H1 (cell line): ENCODE measurements at regions not wholly inside any gene's neighbourhood (a gene's known extent, or its start where the extent isn't known, plus 50 kb on each side); places are given as distances from the start of the nearest gene placed in this dataset.

Experiments
- CTCF ChIA-PET: fragments of 300-600 bp; sonication (Branson Sonifier 250); formaldehyde crosslinking; loops from one replicate; lab custom pipeline; 2021; ENCODE audit not compliant: partially characterized antibody; lab: Charles Lee
- POLR2A ChIA-PET: fragments of 300-600 bp; sonication (Branson Sonifier 250); formaldehyde crosslinking; loops from one replicate; lab custom pipeline; 2021; ENCODE audit warnings: inconsistent platforms; ENCODE audit not compliant: partially characterized antibody; lab: Charles Lee
- DNase-seq, 2 experiments: peaks; one replicate each; pipeline versions ENCODE4 v3.0.0 to v3.0.0-alpha.2; 2010 to 2022; ENCODE audit warnings: low spot score in 2 of 2, low read depth in 1 of 2, mixed read lengths in 1 of 2
- FAIRE-seq: peaks from 2 replicates; lab custom pipeline; 2011; peaks lifted over from hg19 to GRCh38; lab: Jason Lieb, UNC
- H2AFZ ChIP-seq: 2 replicates; pipeline ENCODE4 v1.8.1; 2012; ENCODE audit warnings: low read length, inconsistent platforms
- H2AK5ac ChIP-seq: 2 replicates; pipeline ENCODE4 v1.6.1; 2013; ENCODE audit warnings: low read depth, low read length
- H2BK120ac ChIP-seq: replicated peaks from 2 replicates; pipeline ENCODE3; 2013; ENCODE audit warnings: low read depth, low read length, inconsistent platforms
- H2BK12ac ChIP-seq: 2 replicates; pipeline ENCODE4 v1.6.1; 2013; ENCODE audit warnings: low read depth, low read length
- H2BK15ac ChIP-seq: 2 replicates; pipeline ENCODE4 v1.6.1; 2013; ENCODE audit warnings: low read length
- H2BK20ac ChIP-seq: 2 replicates; pipeline ENCODE4 v1.6.1; 2013; ENCODE audit warnings: low read length
- H2BK5ac ChIP-seq: 2 replicates; pipeline ENCODE4 v1.6.1; 2013; ENCODE audit warnings: low read depth, low read length
- H3K14ac ChIP-seq: 2 replicates; pipeline ENCODE4 v1.6.1; 2013; ENCODE audit warnings: inconsistent platforms; ENCODE audit not compliant: insufficient read length
- H3K18ac ChIP-seq: 2 replicates; pipeline ENCODE4 v1.6.1; 2013; ENCODE audit warnings: low read length; ENCODE audit errors: extremely low read depth
- H3K23ac ChIP-seq: 2 replicates; pipeline ENCODE4 v1.6.1; 2013; ENCODE audit warnings: inconsistent platforms; ENCODE audit not compliant: insufficient read length
- H3K23me2 ChIP-seq: 2 replicates; pipeline ENCODE4 v1.6.1; 2013; ENCODE audit warnings: low read depth, low read length
- H3K27ac ChIP-seq: 2 replicates; pipeline ENCODE4 v1.6.1; 2011; ENCODE audit warnings: low read depth, low read length, inconsistent platforms
- H3K27me3 ChIP-seq, 4 experiments: replicated peaks in 1 of 4; 1 replicate in 1 of 4; 2 replicates in 3 of 4; pipeline versions ENCODE4 v1.6.1 to v1.8.1; 2011 to 2013; ENCODE audit warnings: low read length in 3 of 4, mild to moderate bottlenecking in 3 of 4, inconsistent platforms in 2 of 4, mixed read lengths in 2 of 4, moderate library complexity in 1 of 4; ENCODE audit not compliant: control insufficient read depth in 3 of 4, insufficient read depth in 3 of 4; ENCODE audit errors: extremely low read depth in 1 of 4
- H3K36me3 ChIP-seq, 4 experiments: 2 replicates each; pipeline versions ENCODE4 v1.6.1 to v1.8.1; 2011 to 2013; ENCODE audit warnings: mild to moderate bottlenecking in 4 of 4, low read length in 3 of 4, moderate library complexity in 2 of 4, control low read depth in 1 of 4, inconsistent platforms in 1 of 4; ENCODE audit not compliant: insufficient read depth in 4 of 4, control insufficient read depth in 2 of 4
- H3K4ac ChIP-seq: replicated peaks from 2 replicates; pipeline ENCODE3; 2013; ENCODE audit warnings: low read length, low read depth, mixed read lengths, inconsistent platforms; ENCODE audit not compliant: insufficient read length
- H3K4me1 ChIP-seq, 4 experiments: replicated peaks in 1 of 4; 1 replicate in 1 of 4; 2 replicates in 3 of 4; pipeline versions ENCODE4 v1.6.1 to v1.8.1; 2011 to 2013; ENCODE audit warnings: low read length in 3 of 4, inconsistent platforms in 2 of 4, mixed read lengths in 1 of 4; ENCODE audit not compliant: insufficient read depth in 4 of 4, control insufficient read depth in 3 of 4
- H3K4me2 ChIP-seq, 2 experiments: 2 replicates each; pipeline versions ENCODE4 v1.6.1 to v1.8.1; 2011 to 2013; ENCODE audit warnings: low read depth in 2 of 2, low read length in 2 of 2, control low read depth in 1 of 2, inconsistent platforms in 1 of 2, mild to moderate bottlenecking in 1 of 2; ENCODE audit not compliant: insufficient read depth in 1 of 2
- H3K4me3 ChIP-seq, 4 experiments: fragments of 200-600, 300-600 bp in 1 of 4; sonication (generic), shearing (Covaris generic), sonication (Bioruptor Twin) in 1 of 4; 2 replicates each; pipeline versions ENCODE4 v1.5.1 to v1.8.1; 2011 to 2016; ENCODE audit warnings: low read length in 4 of 4, low read depth in 3 of 4, control low read depth in 2 of 4, inconsistent platforms in 2 of 4, mild to moderate bottlenecking in 2 of 4, mixed read lengths in 1 of 4, moderate library complexity in 1 of 4; ENCODE audit not compliant: insufficient read depth in 2 of 4; ENCODE audit errors: extremely low read depth in 1 of 4
- H3K56ac ChIP-seq: replicated peaks from 2 replicates; pipeline ENCODE3; 2013; ENCODE audit warnings: low read depth, mild to moderate bottlenecking, mixed read lengths, low read length, inconsistent platforms; ENCODE audit not compliant: insufficient read length
- H3K79me1 ChIP-seq: 2 replicates; pipeline ENCODE4 v1.6.1; 2013; ENCODE audit warnings: low read depth, low read length, control low read depth
- H3K79me2 ChIP-seq, 2 experiments: 2 replicates each; pipeline versions ENCODE4 v1.6.1 to v1.8.1; 2012 to 2013; ENCODE audit warnings: low read length in 2 of 2, mild to moderate bottlenecking in 2 of 2, inconsistent platforms in 1 of 2; ENCODE audit not compliant: insufficient read depth in 2 of 2, control insufficient read depth in 1 of 2
- H3K9ac ChIP-seq, 4 experiments: replicated peaks in 1 of 4; 1 replicate in 1 of 4; 2 replicates in 3 of 4; pipeline versions ENCODE4 v1.6.1 to v1.8.1; 2011 to 2013; ENCODE audit warnings: low read depth in 3 of 4, low read length in 3 of 4, control low read depth in 2 of 4, mild to moderate bottlenecking in 2 of 4, moderate library complexity in 2 of 4, inconsistent platforms in 1 of 4; ENCODE audit errors: extremely low read depth in 1 of 4
- H3K9me3 ChIP-seq, 2 experiments: 2 replicates each; pipeline versions ENCODE4 v1.6.1 to v1.8.1; 2012 to 2013; ENCODE audit warnings: mild to moderate bottlenecking in 2 of 2, moderate library complexity in 2 of 2, control low read depth in 1 of 2, inconsistent platforms in 1 of 2, low read depth in 1 of 2, low read length in 1 of 2, mixed read lengths in 1 of 2; ENCODE audit not compliant: insufficient read depth in 2 of 2
- H4K20me1 ChIP-seq, 2 experiments: replicated peaks in 1 of 2; 2 replicates each; pipeline versions ENCODE3 to v1.8.1; 2011 to 2013; ENCODE audit warnings: inconsistent platforms in 2 of 2, low read length in 2 of 2, mild to moderate bottlenecking in 1 of 2; ENCODE audit not compliant: insufficient read depth in 2 of 2, control insufficient read depth in 1 of 2
- H4K5ac ChIP-seq: 2 replicates; pipeline ENCODE4 v1.6.1; 2013; ENCODE audit warnings: low read length, low read depth, mixed read lengths, inconsistent platforms; ENCODE audit not compliant: insufficient read length
- H4K8ac ChIP-seq: 2 replicates; pipeline ENCODE4 v1.8.0; 2013; ENCODE audit warnings: mild to moderate bottlenecking, moderate library complexity, low read length, inconsistent platforms; ENCODE audit not compliant: insufficient read depth; ENCODE audit errors: extremely low read depth
- H4K91ac ChIP-seq: replicated peaks from 2 replicates; pipeline ENCODE3; 2013; ENCODE audit warnings: low read length, mixed read lengths, inconsistent platforms; ENCODE audit not compliant: insufficient read length
- CBX5 ChIP-seq: fragments of 300-800, 300-1000 bp; sonication (generic); IDR thresholded peaks from 2 replicates; pipeline ENCODE4 v1.7.1; 2016; ENCODE audit warnings: antibody characterized with exemption, low read length, low read depth
- TCF12 ChIP-seq: IDR thresholded peaks from 2 replicates; pipeline ENCODE4 v1.6.1; 2011; ENCODE audit warnings: low read depth, mild to moderate bottlenecking, low read length
- WGBS, 2 experiments: shearing (Covaris generic) in 1 of 2; methylation state at CpG; one replicate each; pipeline versions ENCODE4 v1.1.6 to v1.1.7; 2013 to 2015; ENCODE audit warnings: low lambda C conversion rate in 2 of 2, mixed read lengths in 2 of 2, inconsistent platforms in 1 of 2, low coverage in 1 of 2, missing lambda C conversion rate in 1 of 2; ENCODE audit not compliant: insufficient replicate concordance in 2 of 2, insufficient coverage in 1 of 2, insufficient read length in 1 of 2; ENCODE audit errors: extremely low coverage in 1 of 2, missing lambda C conversion rate in 1 of 2; 5-methylcytosine and 5-hydroxymethylcytosine counted together
- TF ChIP-seq, protein P1 (sequence below): IDR thresholded peaks from 2 replicates; pipeline ENCODE4 v1.6.1; 2012; ENCODE audit warnings: inconsistent platforms

DNA sequence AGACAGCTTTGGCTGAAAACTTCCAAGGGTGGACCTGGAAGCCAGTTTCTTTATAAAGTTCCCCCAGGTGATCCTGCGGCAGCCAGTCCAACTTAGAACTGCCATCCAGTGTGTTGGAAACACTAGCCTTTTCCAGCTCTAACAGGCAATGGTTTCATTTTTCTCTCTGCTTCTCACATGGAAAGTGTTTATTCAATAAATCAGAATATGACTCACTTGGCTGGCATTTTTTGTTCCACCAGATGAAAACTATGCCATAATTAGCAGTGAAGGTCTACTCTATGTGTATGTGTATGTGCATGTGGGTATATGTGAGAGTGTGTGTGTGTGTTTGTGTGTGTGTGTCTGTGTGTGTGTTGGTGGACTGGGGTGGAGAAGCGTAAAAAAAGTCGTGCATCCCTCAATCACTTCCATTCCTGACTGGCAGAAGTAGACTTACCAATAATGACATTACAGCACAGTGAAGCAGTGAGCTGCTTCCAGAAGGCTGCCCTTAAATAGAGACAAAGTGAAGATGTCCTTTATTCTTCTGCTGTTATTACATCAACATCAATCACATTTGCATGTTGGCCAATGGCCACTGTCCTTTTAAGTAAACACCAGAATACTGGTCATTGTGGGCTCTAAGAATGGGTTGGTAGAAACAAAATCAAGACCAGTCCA is 90.9 kb upstream of the SETBP1 start:
- 82% methylated on average over 3 of the region's 3 CpGs; no CpG with 5 or more reads in 1 of the 2 experiments for WGBS, 2 experiments
- CTCF ChIA-PET: interaction anchor here (0.9 to 4.3 kb wide), 3 partner anchors 10 to 11 kb away, joined by 3 to 21 read pairs (median 18); no protein-coding TSS in a partner anchor

More for the DNA sequence above, 90.9 kb upstream of the SETBP1 start:
- Histone ChIP-seq H3K9me3 (no peaks in the 10 kb centered on the region), H3K18ac (no peak overlapping the region), H4K8ac (no peak overlapping the region), H2AFZ (no peak overlapping the region), H3K14ac (no peak overlapping the region), H3K23ac (no peak overlapping the region), H3K4me3 (no peak overlapping the region), H2BK20ac (no peak overlapping the region), H4K20me1 (no peaks in the 10 kb centered on the region), H3K56ac (peak overlapping the region; percentile 11), H3K23me2 (no peaks in the 10 kb centered on the region; the same call in 1 of the 2 replicates), H3K4me2 (no peak overlapping the region), H4K5ac (no peak overlapping the region), H3K9ac (no peak overlapping the region), H3K79me1 (no peaks in the 10 kb centered on the region), H3K36me3 (no peaks in the 10 kb centered on the region), H3K79me2 (no peaks in the 10 kb centered on the region), H4K91ac (no peak overlapping the region), H3K4ac (no peak overlapping the region), H3K27ac (no peak overlapping the region), H2BK120ac (no peak overlapping the region), H2BK12ac (no peak overlapping the region), H2BK5ac (no peak overlapping the region), H2AK5ac (no peak overlapping the region), H3K27me3 (no peaks in the 10 kb centered on the region), H2BK15ac (no peak overlapping the region), H3K4me1 (no peaks in the 10 kb centered on the region)
- DNase-seq (no peak), FAIRE-seq (no peak)
- TF ChIP-seq, protein P1, sequence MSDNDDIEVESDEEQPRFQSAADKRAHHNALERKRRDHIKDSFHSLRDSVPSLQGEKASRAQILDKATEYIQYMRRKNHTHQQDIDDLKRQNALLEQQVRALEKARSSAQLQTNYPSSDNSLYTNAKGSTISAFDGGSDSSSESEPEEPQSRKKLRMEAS: no peak
- no peak for TF ChIP-seq CBX5
- no peak for TF ChIP-seq TCF12
- POLR2A ChIA-PET: no interaction called here
